Type B pancreatic cell (in vitro differentiated cells): ENCODE measurements at regions not wholly inside any gene's neighbourhood (a gene's known extent, or its start where the extent isn't known, plus 50 kb on each side); places are given as distances from the start of the nearest gene placed in this dataset.

ENCODE experiments used
- DNase-seq: peaks from one replicate; pipeline ENCODE4 v3.0.0; 2021; ENCODE audit warnings: mixed read lengths; ENCODE audit not compliant: unreplicated experiment; ENCODE audit errors: extremely low spot score
- H3K27ac Mint-ChIP-seq: 2 replicates; pipeline ENCODE4 v1.8.0; 2021; ENCODE audit warnings: mild to moderate bottlenecking, mixed read lengths
- H3K27me3 Mint-ChIP-seq: 2 replicates; pipeline ENCODE4 v1.8.0; 2021; ENCODE audit warnings: mixed read lengths
- H3K36me3 Mint-ChIP-seq: 2 replicates; pipeline ENCODE4 v1.8.0; 2021; ENCODE audit warnings: mixed read lengths
- H3K4me1 Mint-ChIP-seq: one replicate; pipeline ENCODE4 v1.8.0; 2021; ENCODE audit warnings: mixed read lengths; ENCODE audit not compliant: unreplicated experiment
- H3K4me3 Mint-ChIP-seq: 2 replicates; pipeline ENCODE4 v1.8.0; 2021; ENCODE audit warnings: mild to moderate bottlenecking, mixed read lengths
- H3K9me3 Mint-ChIP-seq: 2 replicates; pipeline ENCODE4 v1.8.0; 2021; ENCODE audit warnings: mixed read lengths
- CTCF ChIP-seq: fragments of 200-600 bp; sonication (generic); conservative IDR thresholded peaks from 2 replicates; pipeline ENCODE4 v1.5.0; 2021; ENCODE audit warnings: antibody characterized with exemption, mild to moderate bottlenecking

DNA sequence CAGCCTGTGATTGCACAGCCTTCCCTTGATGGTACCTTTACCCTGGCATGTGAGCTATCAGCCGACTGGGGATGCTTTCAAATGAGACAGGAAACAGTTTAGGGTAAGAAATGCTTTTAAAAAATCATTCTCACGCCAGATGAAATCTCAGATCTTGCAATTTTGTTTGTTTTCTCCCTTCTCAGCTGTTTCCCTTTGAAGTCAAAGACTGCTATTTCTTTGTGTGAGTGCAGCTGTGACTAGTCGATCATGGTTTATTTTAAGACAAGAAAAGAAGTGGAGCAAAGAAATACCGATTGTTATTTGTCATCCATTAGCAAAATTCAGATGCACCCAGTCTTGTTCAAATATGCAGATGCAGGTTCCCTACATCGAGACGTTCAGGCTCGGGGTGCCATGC lies 489.7 kb downstream of the QKI start:
- no peak overlapping the region for H3K4me3 Mint-ChIP-seq
- peaks cover 5% of the 10 kb centered on the region for H3K27me3 Mint-ChIP-seq
- peaks cover 3% of the 10 kb centered on the region for H3K36me3 Mint-ChIP-seq
- peaks cover 5% of the 10 kb centered on the region for H3K9me3 Mint-ChIP-seq
- no peak for DNase-seq
- TF ChIP-seq CTCF, result no peak
- peaks cover 10% of the 10 kb centered on the region for H3K4me1 Mint-ChIP-seq
- H3K27ac Mint-ChIP-seq, result no peak overlapping the region

DNA sequence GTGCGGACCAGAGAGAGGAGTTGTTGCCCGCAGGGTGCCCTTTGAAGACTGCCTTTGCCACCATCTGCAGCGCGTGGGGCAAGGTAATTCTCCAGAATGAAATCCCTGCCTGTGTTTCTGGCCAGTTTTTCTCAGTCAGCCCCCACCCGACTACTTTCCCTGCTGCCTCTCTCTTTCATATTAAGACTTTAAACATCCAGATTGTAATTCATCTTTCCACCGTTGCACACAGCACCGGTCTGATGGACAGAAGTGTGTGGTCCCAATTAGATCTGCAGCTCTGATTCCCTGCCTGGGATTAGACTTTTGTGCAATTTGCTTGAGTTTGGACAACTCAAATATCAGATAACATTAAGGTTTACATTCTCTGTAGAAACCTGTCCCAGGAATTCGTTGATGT lies 489.0 kb downstream of the QKI start:
- Mint-ChIP-seq H3K4me1 (peaks cover 10% of the 10 kb centered on the region), H3K4me3 (no peak overlapping the region), H3K36me3 (peaks cover 3% of the 10 kb centered on the region), H3K9me3 (peaks cover 5% of the 10 kb centered on the region), H3K27ac (no peak overlapping the region), H3K27me3 (peaks cover 5% of the 10 kb centered on the region)
- DNase-seq, result no peak
- TF ChIP-seq CTCF, result no peak

- Mint-ChIP-seq H3K36me3 (peaks cover 3% of the 10 kb centered on the region), H3K27me3 (peaks cover 5% of the 10 kb centered on the region), H3K4me3 (no peak overlapping the region), H3K9me3 (peaks cover 5% of the 10 kb centered on the region), H3K27ac (no peak overlapping the region), H3K4me1 (peaks cover 10% of the 10 kb centered on the region)
- no peak for TF ChIP-seq CTCF
- no peak for DNase-seq
These were observed 488.5 kb downstream of the QKI start for GRCh38 chr6:163902993-163903392.

DNA sequence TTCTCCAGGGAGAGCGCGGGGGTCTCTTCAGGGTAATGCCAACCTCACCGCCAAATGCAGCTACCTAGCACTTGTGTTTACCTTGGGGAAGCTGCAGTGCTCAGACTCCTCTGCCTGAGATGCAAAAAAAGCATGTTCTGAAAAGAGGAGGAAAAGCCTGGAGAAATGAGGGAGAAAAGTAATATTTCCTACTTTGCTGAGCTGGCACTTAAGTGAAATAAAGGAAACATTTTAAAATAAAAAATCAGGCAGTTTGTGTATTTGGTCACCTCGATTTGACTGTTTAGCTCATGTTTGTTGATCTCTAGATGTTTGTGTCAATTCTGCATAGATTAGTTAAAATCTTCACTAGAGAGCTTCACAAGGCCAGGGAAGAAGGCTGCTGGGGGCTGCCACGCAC lies 487.2 kb downstream of the QKI start:
- Mint-ChIP-seq H3K36me3 (peaks cover 3% of the 10 kb centered on the region), H3K27ac (no peak overlapping the region), H3K4me1 (peaks cover 10% of the 10 kb centered on the region), H3K4me3 (no peak overlapping the region), H3K27me3 (peaks cover 5% of the 10 kb centered on the region), H3K9me3 (peaks cover 5% of the 10 kb centered on the region)
- no peak for DNase-seq
- no peak for TF ChIP-seq CTCF

DNA sequence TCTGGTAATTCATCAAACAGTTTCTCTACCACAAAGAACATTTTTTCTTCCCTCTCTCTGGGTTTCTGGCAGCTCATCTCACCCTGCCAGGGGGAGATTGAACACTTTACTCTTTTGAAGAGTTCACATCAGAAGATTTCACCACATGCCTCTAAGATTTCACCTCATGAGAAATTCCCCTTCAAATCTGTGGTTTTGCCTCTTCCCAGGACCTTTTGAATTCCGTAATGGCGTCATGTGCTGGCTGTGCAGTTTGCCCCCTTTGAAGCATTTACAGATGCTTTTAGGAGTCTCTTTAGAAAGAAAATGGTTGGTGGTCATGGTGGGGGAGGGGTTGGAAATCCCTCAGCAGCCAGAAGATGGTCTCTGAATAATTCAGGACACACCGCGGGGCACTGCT lies 486.1 kb downstream of the QKI start:
- H3K36me3 Mint-ChIP-seq, result no peaks in the 10 kb centered on the region
- no peak for TF ChIP-seq CTCF
- no peaks in the 10 kb centered on the region for H3K27me3 Mint-ChIP-seq
- DNase-seq, result no peak
- H3K4me3 Mint-ChIP-seq, result no peak overlapping the region
- no peaks in the 10 kb centered on the region for H3K9me3 Mint-ChIP-seq
- peaks cover 13% of the 10 kb centered on the region for H3K4me1 Mint-ChIP-seq
- no peak overlapping the region for H3K27ac Mint-ChIP-seq

DNA sequence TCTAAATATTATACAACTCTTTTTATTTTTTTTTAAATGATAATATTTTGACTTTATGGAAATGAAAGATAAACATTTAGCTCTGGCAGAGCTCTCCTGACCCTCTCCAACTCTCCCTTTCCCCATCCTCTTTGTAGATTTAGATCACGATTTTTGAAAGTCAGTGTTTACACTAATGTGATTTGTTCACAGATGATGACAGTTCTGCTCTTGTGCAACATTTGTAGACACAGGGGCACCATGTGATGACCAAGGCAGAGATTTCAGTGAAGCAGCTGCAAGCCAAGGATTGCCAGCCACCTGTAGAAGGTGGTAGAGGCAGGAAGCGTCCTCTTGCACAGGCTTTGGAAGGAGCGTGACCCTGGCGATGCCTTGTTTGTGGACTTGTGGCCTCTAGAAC lies 483.2 kb downstream of the QKI start:
- Mint-ChIP-seq H3K27me3 (no peaks in the 10 kb centered on the region), H3K4me3 (no peak overlapping the region)

More for the DNA sequence above, 483.2 kb downstream of the QKI start:
- H3K36me3 Mint-ChIP-seq, result no peaks in the 10 kb centered on the region
- H3K9me3 Mint-ChIP-seq, result no peaks in the 10 kb centered on the region
- H3K27ac Mint-ChIP-seq, result no peak overlapping the region
- no peak for DNase-seq
- peaks cover 13% of the 10 kb centered on the region for H3K4me1 Mint-ChIP-seq
- no peak for TF ChIP-seq CTCF
